ENCODE measurements at regions not wholly inside any gene's neighbourhood (a gene's known extent, or its start where the extent isn't known, plus 50 kb on each side); places are given as distances from the start of the nearest gene placed in this dataset.

GRCh38 chr6:62670490-62671223 is 384.6 kb upstream of the KHDRBS2 start:
- H3K27me3 ChIP-seq (replicated peaks; ENCODE audit: control insufficient read depth, insufficient read depth, low read length), result no peaks in the 10 kb centered on the region
- no peaks in the 10 kb centered on the region for H3K36me3 ChIP-seq (ENCODE audit: control insufficient read depth, insufficient read depth, low read length)
- no peak for TF ChIP-seq CTCF (IDR thresholded peaks at IDR 0.05; ENCODE audit: insufficient read depth, low read length, poor library complexity, severe bottlenecking)
- H3K4me3 ChIP-seq (replicated peaks; ENCODE audit: low read depth, low read length), result no peak overlapping the region
- DNase-seq (ENCODE audit: extremely low read depth, insufficient read length), result no peak

- no peak for DNase-seq (ENCODE audit: extremely low read depth, insufficient read length)
- Histone ChIP-seq H3K27me3 (replicated peaks; ENCODE audit: control insufficient read depth, insufficient read depth, low read length) (no peaks in the 10 kb centered on the region), H3K4me3 (replicated peaks; ENCODE audit: low read depth, low read length) (no peak overlapping the region), H3K36me3 (ENCODE audit: control insufficient read depth, insufficient read depth, low read length) (no peaks in the 10 kb centered on the region)
- no peak for TF ChIP-seq CTCF (IDR thresholded peaks at IDR 0.05; ENCODE audit: insufficient read depth, low read length, poor library complexity, severe bottlenecking)
Observed at GRCh38 chr6:62669831-62670230, 383.8 kb upstream of the KHDRBS2 start.

- DNase-seq (ENCODE audit: extremely low read depth, insufficient read length), result no peak
- no peak for TF ChIP-seq CTCF (IDR thresholded peaks at IDR 0.05; ENCODE audit: insufficient read depth, low read length, poor library complexity, severe bottlenecking)
- Histone ChIP-seq H3K4me3 (replicated peaks; ENCODE audit: low read depth, low read length) (no peak overlapping the region), H3K36me3 (ENCODE audit: control insufficient read depth, insufficient read depth, low read length) (no peaks in the 10 kb centered on the region), H3K27me3 (replicated peaks; ENCODE audit: control insufficient read depth, insufficient read depth, low read length) (no peaks in the 10 kb centered on the region)
Observed at GRCh38 chr6:62652692-62653328, 366.8 kb upstream of the KHDRBS2 start.

- TF ChIP-seq CTCF (IDR thresholded peaks at IDR 0.05; ENCODE audit: insufficient read depth, low read length, poor library complexity, severe bottlenecking), result no peak
- H3K27me3 ChIP-seq (replicated peaks; ENCODE audit: control insufficient read depth, insufficient read depth, low read length), result no peaks in the 10 kb centered on the region
- DNase-seq (ENCODE audit: extremely low read depth, insufficient read length), result no peak
- no peaks in the 10 kb centered on the region for H3K36me3 ChIP-seq (ENCODE audit: control insufficient read depth, insufficient read depth, low read length)
- H3K4me3 ChIP-seq (replicated peaks; ENCODE audit: low read depth, low read length), result no peak overlapping the region
Observed at GRCh38 chr6:62645274-62645673, 359.2 kb upstream of the KHDRBS2 start.

- H3K27me3 ChIP-seq (replicated peaks; ENCODE audit: control insufficient read depth, insufficient read depth, low read length), result no peaks in the 10 kb centered on the region
- TF ChIP-seq CTCF (IDR thresholded peaks at IDR 0.05; ENCODE audit: insufficient read depth, low read length, poor library complexity, severe bottlenecking), result no peak
- DNase-seq (ENCODE audit: extremely low read depth, insufficient read length), result no peak
- H3K36me3 ChIP-seq (ENCODE audit: control insufficient read depth, insufficient read depth, low read length), result no peaks in the 10 kb centered on the region
- H3K4me3 ChIP-seq (replicated peaks; ENCODE audit: low read depth, low read length), result no peak overlapping the region
Observed at GRCh38 chr6:62640749-62641148, 354.7 kb upstream of the KHDRBS2 start.
